Activated CD4-positive, alpha-beta T cell treated with anti-CD3 and anti-CD28 coated beads for 36 hours (primary cell): ENCODE measurements at regions not wholly inside any gene's neighbourhood (a gene's known extent, or its start where the extent isn't known, plus 50 kb on each side); places are given as distances from the start of the nearest gene placed in this dataset.

ENCODE experiments used
- ATAC-seq: fragments of 200-7000 bp; cut with Tn5 transposase; one replicate; pipeline ENCODE4 v1.10.0; 2021; ENCODE audit warnings: mild to moderate bottlenecking, moderate library complexity
- CTCF ChIA-PET: fragments of 350-600 bp; sonication (Branson Sonifier 250); formaldehyde crosslinking; loops from one replicate; lab custom pipeline; 2021; ENCODE audit warnings: antibody characterized with exemption; lab: Charles Lee
- POLR2A ChIA-PET: fragments of 350-600 bp; sonication (Branson Sonifier 250); formaldehyde crosslinking; loops from one replicate; lab custom pipeline; 2021; ENCODE audit warnings: antibody characterized with exemption, inconsistent platforms; lab: Charles Lee
- DNase-seq: peaks from one replicate; pipeline ENCODE4 v3.0.0-alpha.2; 2020
- H3K27ac Mint-ChIP-seq: one replicate; pipeline ENCODE4 v1.8.0; 2021; ENCODE audit warnings: mixed read lengths
- H3K27me3 Mint-ChIP-seq: one replicate; pipeline ENCODE4 v1.8.0; 2021; ENCODE audit warnings: mixed read lengths
- H3K36me3 Mint-ChIP-seq: one replicate; pipeline ENCODE4 v1.8.0; 2021; ENCODE audit warnings: low read depth, mixed read lengths
- H3K4me1 Mint-ChIP-seq: one replicate; pipeline ENCODE4 v1.8.0; 2021; ENCODE audit warnings: mixed read lengths
- H3K4me3 Mint-ChIP-seq: one replicate; pipeline ENCODE4 v1.8.0; 2021; ENCODE audit warnings: mild to moderate bottlenecking, moderate library complexity, mixed read lengths
- H3K9me3 Mint-ChIP-seq: one replicate; pipeline ENCODE4 v1.8.0; 2021; ENCODE audit warnings: low read depth, mixed read lengths
- intact Hi-C, 2 experiments: fragments of 100-400 bp; cut with DNase I in 1 of 2; cut with micrococcal nuclease in 1 of 2; formaldehyde crosslinking; loops; one replicate each; pipeline versions ENCODE4 v1.14.2 to v1.15.1; 2022 to 2024; cut with DNase I, micrococcal nuclease

- Mint-ChIP-seq H3K27ac (no peak overlapping the region), H3K36me3 (peaks cover 3% of the 10 kb centered on the region), H3K4me1 (peaks cover 2% of the 10 kb centered on the region), H3K9me3 (peaks cover 3% of the 10 kb centered on the region), H3K4me3 (no peak overlapping the region), H3K27me3 (peaks cover 2% of the 10 kb centered on the region)
- intact Hi-C loops: no loop called here
- ChIA-PET POLR2A (no interaction called here), CTCF (no interaction called here)
- ATAC-seq (no peak), DNase-seq (no peak)
These were observed 57.5 kb downstream of the OSR1 start for GRCh38 chr2:19300961-19301360.

- DNase-seq: no peak
- no peaks in the 10 kb centered on the region for H3K9me3 Mint-ChIP-seq
These were observed 58.9 kb downstream of the OSR1 start for GRCh38 chr2:19299522-19299921.

GRCh38 chr2:19299032-19299431 is 59.4 kb downstream of the OSR1 start:
- H3K9me3 Mint-ChIP-seq: no peaks in the 10 kb centered on the region
- peaks cover 2% of the 10 kb centered on the region for H3K27me3 Mint-ChIP-seq
- no peaks in the 10 kb centered on the region for H3K4me1 Mint-ChIP-seq
- POLR2A ChIA-PET: no interaction called here
- intact Hi-C loops: no loop called here
- CTCF ChIA-PET: no interaction called here
- ATAC-seq: no peak
- DNase-seq: no peak
- H3K4me3 Mint-ChIP-seq: no peak overlapping the region
- no peak overlapping the region for H3K27ac Mint-ChIP-seq
- no peaks in the 10 kb centered on the region for H3K36me3 Mint-ChIP-seq

More at GRCh38 chr2:19299522-19299921, 58.9 kb downstream of the OSR1 start:
- Mint-ChIP-seq H3K4me1 (no peaks in the 10 kb centered on the region), H3K36me3 (no peaks in the 10 kb centered on the region), H3K27me3 (peaks cover 2% of the 10 kb centered on the region), H3K27ac (no peak overlapping the region), H3K4me3 (no peak overlapping the region)
- POLR2A ChIA-PET: no interaction called here
- CTCF ChIA-PET: no interaction called here
- no peak for ATAC-seq
- intact Hi-C loops: no loop called here

GRCh38 chr2:19297716-19298115 is 60.7 kb downstream of the OSR1 start:
- DNase-seq (no peak), ATAC-seq (no peak)
- H3K9me3 Mint-ChIP-seq: no peaks in the 10 kb centered on the region
- H3K27ac Mint-ChIP-seq: no peak overlapping the region
- H3K4me1 Mint-ChIP-seq: no peaks in the 10 kb centered on the region
- H3K27me3 Mint-ChIP-seq: no peaks in the 10 kb centered on the region
- CTCF ChIA-PET: no interaction called here
- H3K36me3 Mint-ChIP-seq: no peaks in the 10 kb centered on the region
- H3K4me3 Mint-ChIP-seq: no peak overlapping the region
- POLR2A ChIA-PET: no interaction called here
- intact Hi-C loops: no loop called here

- ATAC-seq (no peak), DNase-seq (no peak)
- Mint-ChIP-seq H3K27ac (no peak overlapping the region), H3K27me3 (no peaks in the 10 kb centered on the region), H3K4me3 (no peak overlapping the region), H3K9me3 (no peaks in the 10 kb centered on the region), H3K36me3 (no peaks in the 10 kb centered on the region), H3K4me1 (no peaks in the 10 kb centered on the region)
- intact Hi-C loops: no loop called here
- ChIA-PET CTCF (no interaction called here), POLR2A (no interaction called here)
These were observed 62.4 kb downstream of the OSR1 start for GRCh38 chr2:19295998-19296502.

GRCh38 chr2:19292007-19292406 is 66.4 kb downstream of the OSR1 start:
- intact Hi-C loops: no loop called here
- no peaks in the 10 kb centered on the region for H3K4me1 Mint-ChIP-seq
- no peak overlapping the region for H3K4me3 Mint-ChIP-seq
- H3K36me3 Mint-ChIP-seq: no peaks in the 10 kb centered on the region
- ATAC-seq (no peak), DNase-seq (no peak)
- no peaks in the 10 kb centered on the region for H3K27me3 Mint-ChIP-seq
- POLR2A ChIA-PET: no interaction called here
- H3K9me3 Mint-ChIP-seq: no peaks in the 10 kb centered on the region
- no peak overlapping the region for H3K27ac Mint-ChIP-seq
- CTCF ChIA-PET: no interaction called here

- no peak for ATAC-seq
- Mint-ChIP-seq H3K4me1 (no peaks in the 10 kb centered on the region), H3K27me3 (peaks cover 3% of the 10 kb centered on the region), H3K36me3 (no peaks in the 10 kb centered on the region), H3K4me3 (no peak overlapping the region), H3K27ac (no peak overlapping the region), H3K9me3 (no peaks in the 10 kb centered on the region)
- CTCF ChIA-PET: interaction anchor here (0.8 kb wide), 2 partner anchors 13 to 1016 kb away, joined by 3 to 5 read pairs; no protein-coding TSS in a partner anchor
- no peak for DNase-seq
- intact Hi-C loops: no loop called here
- POLR2A ChIA-PET: no interaction called here
These were observed 70.1 kb downstream of the OSR1 start for GRCh38 chr2:19288291-19288690.

- POLR2A ChIA-PET: no interaction called here
- Mint-ChIP-seq H3K4me1 (no peaks in the 10 kb centered on the region), H3K9me3 (no peaks in the 10 kb centered on the region), H3K36me3 (no peaks in the 10 kb centered on the region), H3K4me3 (no peak overlapping the region), H3K27ac (no peak overlapping the region), H3K27me3 (peaks cover 7% of the 10 kb centered on the region)
- DNase-seq: no peak
- CTCF ChIA-PET: interaction anchor here (0.8 kb wide), 1 partner anchor 12 kb away, joined by 3 read pairs; no protein-coding TSS in a partner anchor
- intact Hi-C loops: no loop called here
- no peak for ATAC-seq
These were observed 71.1 kb downstream of the OSR1 start for GRCh38 chr2:19287324-19287723.

- DNase-seq (no peak), ATAC-seq (no peak)
- H3K4me1 Mint-ChIP-seq: no peaks in the 10 kb centered on the region
- ChIA-PET CTCF (no interaction called here), POLR2A (no interaction called here)
- no peak overlapping the region for H3K27ac Mint-ChIP-seq
- H3K27me3 Mint-ChIP-seq: peaks cover 8% of the 10 kb centered on the region
- no peak overlapping the region for H3K4me3 Mint-ChIP-seq
- intact Hi-C loops: no loop called here
- peaks cover 2% of the 10 kb centered on the region for H3K36me3 Mint-ChIP-seq
- H3K9me3 Mint-ChIP-seq: peaks cover 7% of the 10 kb centered on the region
These were observed 76.1 kb downstream of the OSR1 start for GRCh38 chr2:19282305-19282704.

GRCh38 chr2:19274439-19274838 is 84.0 kb downstream of the OSR1 start:
- CTCF ChIA-PET: interaction anchor here (1.1 kb wide), 1 partner anchor 13 kb away, joined by 3 read pairs; no protein-coding TSS in a partner anchor
- Mint-ChIP-seq H3K27me3 (no peaks in the 10 kb centered on the region), H3K4me3 (no peak overlapping the region), H3K4me1 (no peaks in the 10 kb centered on the region), H3K9me3 (peaks cover 2% of the 10 kb centered on the region), H3K27ac (no peak overlapping the region), H3K36me3 (no peaks in the 10 kb centered on the region)
- no peak for DNase-seq
- no peak for ATAC-seq
- POLR2A ChIA-PET: no interaction called here
- intact Hi-C loops: no loop called here

GRCh38 chr2:19272941-19273470 is 85.4 kb downstream of the OSR1 start:
- Mint-ChIP-seq H3K4me3 (no peak overlapping the region), H3K4me1 (no peaks in the 10 kb centered on the region), H3K36me3 (no peaks in the 10 kb centered on the region), H3K27ac (no peak overlapping the region), H3K9me3 (peaks cover 2% of the 10 kb centered on the region), H3K27me3 (no peaks in the 10 kb centered on the region)
- ChIA-PET POLR2A (no interaction called here), CTCF (no interaction called here)
- no peak for ATAC-seq
- intact Hi-C loops: no loop called here
- DNase-seq: no peak

- DNase-seq: no peak
- CTCF ChIA-PET: interaction anchor here (0.6 to 0.9 kb wide), 3 partner anchors 66 to 246 kb away, joined by 3 read pairs; no protein-coding TSS in a partner anchor
- intact Hi-C loops: no loop called here
- no peak overlapping the region for H3K27ac Mint-ChIP-seq
- no peaks in the 10 kb centered on the region for H3K4me1 Mint-ChIP-seq
- ATAC-seq: no peak
- POLR2A ChIA-PET: no interaction called here
- no peak overlapping the region for H3K4me3 Mint-ChIP-seq
- no peaks in the 10 kb centered on the region for H3K36me3 Mint-ChIP-seq
- peaks cover 2% of the 10 kb centered on the region for H3K9me3 Mint-ChIP-seq
- no peaks in the 10 kb centered on the region for H3K27me3 Mint-ChIP-seq
These were observed 86.4 kb downstream of the OSR1 start for GRCh38 chr2:19272039-19272438.
